ENCODE measurements at regions not wholly inside any gene's neighbourhood (a gene's known extent, or its start where the extent isn't known, plus 50 kb on each side); places are given as distances from the start of the nearest gene placed in this dataset.

DNA sequence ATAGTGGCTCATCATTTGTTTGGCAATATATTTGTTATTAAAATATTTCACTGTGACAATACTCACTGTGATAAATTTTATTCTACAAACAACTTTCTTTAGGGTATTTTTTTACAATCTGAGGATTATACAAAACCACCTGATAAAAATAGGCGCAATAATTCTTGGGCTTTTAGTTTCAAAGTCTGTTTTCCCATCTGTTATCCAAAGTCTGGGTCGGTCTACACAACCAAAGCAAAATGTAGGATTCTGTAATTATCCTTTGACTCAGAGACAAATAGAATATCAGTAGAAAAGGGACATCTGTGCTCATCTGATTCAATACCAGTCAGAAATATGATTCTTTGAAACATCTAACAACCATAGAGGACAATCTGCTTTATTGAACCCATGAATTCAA lies 271.8 kb upstream of the AMIGO2 start:
- H3K4me3 ChIP-seq: no peak overlapping the region
- peaks cover 0 to 6% of the 10 kb centered on the region in 2 donors for H3K4me1 ChIP-seq (ENCODE audit: control insufficient read depth in 1 of 2, low read depth in 2 of 2)
- DNase-seq (ENCODE audit: low spot score) (no peak), ATAC-seq (ENCODE audit: insufficient number of reproducible peaks, low FRiP score, low read depth) (no peak)
- no peaks in the 10 kb centered on the region for H3K27me3 ChIP-seq (replicated peaks; ENCODE audit: insufficient read depth)
- H3K36me3 ChIP-seq: no peaks in the 10 kb centered on the region
- TF ChIP-seq, protein P1, sequence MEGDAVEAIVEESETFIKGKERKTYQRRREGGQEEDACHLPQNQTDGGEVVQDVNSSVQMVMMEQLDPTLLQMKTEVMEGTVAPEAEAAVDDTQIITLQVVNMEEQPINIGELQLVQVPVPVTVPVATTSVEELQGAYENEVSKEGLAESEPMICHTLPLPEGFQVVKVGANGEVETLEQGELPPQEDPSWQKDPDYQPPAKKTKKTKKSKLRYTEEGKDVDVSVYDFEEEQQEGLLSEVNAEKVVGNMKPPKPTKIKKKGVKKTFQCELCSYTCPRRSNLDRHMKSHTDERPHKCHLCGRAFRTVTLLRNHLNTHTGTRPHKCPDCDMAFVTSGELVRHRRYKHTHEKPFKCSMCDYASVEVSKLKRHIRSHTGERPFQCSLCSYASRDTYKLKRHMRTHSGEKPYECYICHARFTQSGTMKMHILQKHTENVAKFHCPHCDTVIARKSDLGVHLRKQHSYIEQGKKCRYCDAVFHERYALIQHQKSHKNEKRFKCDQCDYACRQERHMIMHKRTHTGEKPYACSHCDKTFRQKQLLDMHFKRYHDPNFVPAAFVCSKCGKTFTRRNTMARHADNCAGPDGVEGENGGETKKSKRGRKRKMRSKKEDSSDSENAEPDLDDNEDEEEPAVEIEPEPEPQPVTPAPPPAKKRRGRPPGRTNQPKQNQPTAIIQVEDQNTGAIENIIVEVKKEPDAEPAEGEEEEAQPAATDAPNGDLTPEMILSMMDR (IDR thresholded peaks at IDR 0.05): no peak
- H3K9me3 ChIP-seq: no peaks in the 10 kb centered on the region
- no peak overlapping the region for H3K27ac ChIP-seq

DNA sequence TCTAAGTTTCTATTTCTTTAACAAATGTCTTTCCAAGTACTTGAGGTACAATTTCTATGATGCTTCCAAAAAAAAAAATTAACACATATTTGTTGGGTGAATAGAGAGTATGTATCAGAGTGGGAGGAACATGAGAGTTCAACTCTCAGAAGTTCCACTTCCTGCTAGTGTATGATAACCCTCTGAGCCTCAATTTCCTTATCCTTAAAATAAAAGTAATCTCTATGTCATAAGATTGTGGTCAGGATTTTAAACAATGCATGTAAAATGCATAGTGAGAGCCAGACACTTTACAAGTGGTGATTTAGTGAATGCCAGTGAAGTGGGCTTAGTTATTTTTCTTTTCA lies 270.3 kb upstream of the AMIGO2 start:
- ATAC-seq (ENCODE audit: insufficient number of reproducible peaks, low FRiP score, low read depth): no peak

DNA sequence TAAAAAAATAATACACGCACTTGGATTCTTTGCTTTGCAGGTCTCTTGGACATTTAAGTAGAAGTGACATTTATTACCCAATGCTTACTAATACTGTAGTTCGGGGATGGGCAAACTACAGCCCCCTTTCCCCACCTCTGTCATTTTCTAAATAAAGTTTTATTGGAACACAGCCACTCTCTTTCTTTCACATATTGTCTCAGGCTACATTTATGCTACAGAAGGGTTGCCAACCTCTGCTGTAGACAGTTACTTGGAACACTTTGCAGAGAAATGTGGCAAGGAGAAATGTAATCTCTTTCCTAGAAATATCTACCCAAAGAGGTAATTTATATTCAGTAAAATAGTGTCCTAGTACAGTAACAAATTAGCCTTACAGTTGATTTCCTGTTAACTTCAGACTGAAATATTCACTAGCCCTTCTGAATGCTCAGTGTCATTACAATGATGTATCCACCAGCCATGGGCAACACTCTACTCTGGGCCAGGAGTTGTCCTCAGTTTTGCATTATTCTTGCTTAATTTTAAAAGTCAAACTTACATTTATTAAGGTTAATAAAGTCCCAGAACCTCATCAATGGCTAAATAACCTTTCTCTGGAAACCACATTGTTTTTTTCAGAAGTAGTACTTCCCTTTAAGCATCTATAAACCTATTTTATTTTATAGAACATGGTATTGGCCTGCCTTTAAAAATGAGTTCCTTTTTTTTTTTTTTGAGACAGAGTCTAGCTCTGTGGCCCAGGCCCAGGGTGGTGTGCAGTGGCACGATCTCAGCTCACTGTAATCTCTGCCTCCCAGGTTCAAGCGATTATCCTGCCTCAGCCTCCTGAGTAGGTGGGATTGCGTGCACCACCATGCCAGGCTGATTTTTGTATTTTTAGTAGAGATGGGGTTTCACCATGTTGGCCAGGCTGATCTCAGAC lies 269.6 kb upstream of the AMIGO2 start:
- TF ChIP-seq, protein P1 (IDR thresholded peaks at IDR 0.05): no peak
- Histone ChIP-seq H3K4me1 (ENCODE audit: control insufficient read depth in 1 of 2, low read depth in 2 of 2) (no peaks in the 10 kb centered on the region), H3K36me3 (no peaks in the 10 kb centered on the region), H3K27ac (no peak overlapping the region), H3K4me3 (no peak overlapping the region), H3K9me3 (no peaks in the 10 kb centered on the region), H3K27me3 (replicated peaks; ENCODE audit: insufficient read depth) (no peaks in the 10 kb centered on the region)
- ATAC-seq (ENCODE audit: insufficient number of reproducible peaks, low FRiP score, low read depth) (no peak), DNase-seq (ENCODE audit: low spot score) (no peak)

More for the DNA sequence above, 270.3 kb upstream of the AMIGO2 start:
- TF ChIP-seq, protein P1 (IDR thresholded peaks at IDR 0.05): no peak
- no peaks in the 10 kb centered on the region for H3K4me1 ChIP-seq (ENCODE audit: control insufficient read depth in 1 of 2, low read depth in 2 of 2)
- H3K27me3 ChIP-seq (replicated peaks; ENCODE audit: insufficient read depth): no peaks in the 10 kb centered on the region
- no peaks in the 10 kb centered on the region for H3K36me3 ChIP-seq
- no peak overlapping the region for H3K27ac ChIP-seq
- no peaks in the 10 kb centered on the region for H3K9me3 ChIP-seq
- no peak overlapping the region for H3K4me3 ChIP-seq
- no peak for DNase-seq (ENCODE audit: low spot score)

DNA sequence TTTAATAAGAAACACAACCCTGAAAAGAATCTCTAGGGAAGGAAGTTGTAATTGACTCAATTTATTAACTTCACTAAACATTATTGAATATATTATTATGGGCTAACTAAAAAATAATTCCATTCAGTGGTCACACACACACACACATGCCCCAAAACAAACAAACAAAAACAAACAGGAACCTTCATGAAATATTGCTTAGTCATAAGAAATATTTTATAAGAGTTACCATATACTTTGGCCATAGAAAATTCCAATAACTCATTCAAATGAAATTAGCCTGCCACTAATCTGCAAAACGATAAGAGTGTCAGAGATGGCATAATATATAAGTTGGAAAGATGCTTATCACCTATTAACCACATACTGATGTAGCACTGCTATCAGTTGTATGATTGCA lies 268.4 kb upstream of the AMIGO2 start:
- no peak for ATAC-seq (ENCODE audit: insufficient number of reproducible peaks, low FRiP score, low read depth)
- TF ChIP-seq, protein P1 (IDR thresholded peaks at IDR 0.05): no peak
- H3K36me3 ChIP-seq: no peaks in the 10 kb centered on the region

DNA sequence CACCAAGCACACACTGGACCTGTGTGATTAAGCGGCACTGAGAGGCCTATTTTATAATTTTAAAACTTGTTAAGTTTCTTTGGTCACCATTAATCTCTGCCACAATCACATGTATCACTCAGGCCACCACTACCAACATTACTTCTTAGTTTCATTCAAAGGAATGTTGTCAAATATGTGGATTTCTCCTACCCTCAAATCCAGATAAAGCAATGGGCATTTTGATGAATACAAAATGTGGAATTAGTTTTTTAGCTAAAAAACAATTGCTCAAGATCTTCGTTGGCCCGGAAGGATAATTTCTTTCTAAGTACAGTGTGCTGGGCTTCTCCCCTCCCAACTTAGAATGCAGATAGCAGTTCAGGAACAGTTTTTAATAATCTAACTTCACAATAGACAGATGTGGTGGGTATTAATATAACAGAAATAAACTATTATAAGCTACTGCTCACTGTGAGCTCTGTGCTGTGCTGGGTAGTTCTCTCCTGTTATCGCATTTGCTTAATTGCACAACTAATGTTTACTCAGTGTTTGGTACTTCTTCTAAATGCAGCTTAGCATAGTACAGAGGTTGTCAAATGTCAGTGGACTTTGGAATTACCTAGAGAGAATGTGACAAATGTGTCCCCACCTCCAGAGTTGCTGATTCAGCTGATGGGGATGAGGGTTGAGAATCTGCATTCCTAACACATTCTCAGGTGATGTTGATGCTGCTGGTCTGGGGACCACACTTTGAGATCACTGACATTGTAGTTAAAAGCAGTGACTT lies 266.7 kb upstream of the AMIGO2 start:
- no peak for ATAC-seq (ENCODE audit: insufficient number of reproducible peaks, low FRiP score, low read depth)

More for the DNA sequence above, 268.4 kb upstream of the AMIGO2 start:
- H3K9me3 ChIP-seq: no peaks in the 10 kb centered on the region
- no peaks in the 10 kb centered on the region for H3K4me1 ChIP-seq (ENCODE audit: control insufficient read depth in 1 of 2, low read depth in 2 of 2)
- H3K27ac ChIP-seq: no peak overlapping the region
- no peak for DNase-seq (ENCODE audit: low spot score)
- H3K4me3 ChIP-seq: no peak overlapping the region
- H3K27me3 ChIP-seq (replicated peaks; ENCODE audit: insufficient read depth): no peaks in the 10 kb centered on the region

More for the DNA sequence above, 266.7 kb upstream of the AMIGO2 start:
- no peak overlapping the region for H3K27ac ChIP-seq
- TF ChIP-seq, protein P1 (IDR thresholded peaks at IDR 0.05): no peak
- H3K4me1 ChIP-seq (ENCODE audit: control insufficient read depth in 1 of 2, low read depth in 2 of 2): no peaks in the 10 kb centered on the region
- no peak for DNase-seq (ENCODE audit: low spot score)
- no peaks in the 10 kb centered on the region for H3K36me3 ChIP-seq
- H3K4me3 ChIP-seq: no peak overlapping the region
- H3K27me3 ChIP-seq (replicated peaks; ENCODE audit: insufficient read depth): no peaks in the 10 kb centered on the region
- H3K9me3 ChIP-seq: no peaks in the 10 kb centered on the region

Measured in thoracic aorta (tissue), 2 donors.